Activated CD8-positive, alpha-beta memory T cell treated with anti-CD3 and anti-CD28 coated beads, Interleukin-2, amount 10 ng/mL, durations not matched to agents 7 days and 5 days (primary cell): ENCODE measurements at regions not wholly inside any gene's neighbourhood (a gene's known extent, or its start where the extent isn't known, plus 50 kb on each side); places are given as distances from the start of the nearest gene placed in this dataset.

Experiments
- ATAC-seq: fragments of 150-1000 bp; cut with Tn5 transposase; one replicate; pipeline ENCODE4 v1.10.0; 2021; ENCODE audit warnings: moderate library complexity
- CTCF ChIA-PET: fragments of 350-600 bp; sonication (Branson Sonifier 250); formaldehyde crosslinking; loops from one replicate; lab custom pipeline; 2021; ENCODE audit warnings: antibody characterized with exemption; lab: Charles Lee
- DNase-seq: peaks from one replicate; pipeline ENCODE4 v3.0.0-alpha.2; 2020
- H3K27ac Mint-ChIP-seq: one replicate; pipeline ENCODE4 v1.8.0; 2021; ENCODE audit warnings: mild to moderate bottlenecking, mixed read lengths
- H3K27me3 Mint-ChIP-seq: one replicate; pipeline ENCODE4 v1.8.0; 2021; ENCODE audit warnings: mixed read lengths
- H3K36me3 Mint-ChIP-seq: one replicate; pipeline ENCODE4 v1.8.0; 2021; ENCODE audit warnings: mild to moderate bottlenecking, mixed read lengths
- H3K4me1 Mint-ChIP-seq: one replicate; pipeline ENCODE4 v1.8.0; 2021; ENCODE audit warnings: mixed read lengths
- H3K4me3 Mint-ChIP-seq: one replicate; pipeline ENCODE4 v1.8.0; 2021; ENCODE audit warnings: mild to moderate bottlenecking, moderate library complexity, mixed read lengths
- H3K9me3 Mint-ChIP-seq: one replicate; pipeline ENCODE4 v1.8.0; 2022; ENCODE audit warnings: low read depth, mixed read lengths

DNA sequence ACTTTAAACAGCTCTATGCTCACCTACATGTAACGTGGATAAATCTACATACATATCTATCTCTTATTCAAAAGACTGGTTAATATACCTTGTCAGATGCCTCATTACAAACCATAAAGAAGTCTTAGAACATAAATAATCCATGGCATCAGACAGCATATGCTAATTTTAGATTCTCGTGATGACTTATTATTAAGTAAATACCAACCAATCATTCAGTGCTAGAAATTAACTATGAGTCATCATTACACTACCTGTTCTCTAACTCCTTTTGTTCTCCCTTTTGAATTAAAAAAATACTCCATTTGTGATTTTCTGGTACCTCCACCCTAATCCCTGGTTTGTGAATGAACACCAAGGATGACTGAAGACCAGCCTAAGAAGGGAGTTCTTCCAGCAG lies 754.3 kb upstream of the ARGLU1 start:
- CTCF ChIA-PET = no interaction called here
- Mint-ChIP-seq H3K4me1 (no peaks in the 10 kb centered on the region), H3K27ac (no peak overlapping the region), H3K9me3 (no peaks in the 10 kb centered on the region), H3K36me3 (no peaks in the 10 kb centered on the region), H3K27me3 (no peaks in the 10 kb centered on the region), H3K4me3 (no peak overlapping the region)
- ATAC-seq = no peak
- DNase-seq = no peak

DNA sequence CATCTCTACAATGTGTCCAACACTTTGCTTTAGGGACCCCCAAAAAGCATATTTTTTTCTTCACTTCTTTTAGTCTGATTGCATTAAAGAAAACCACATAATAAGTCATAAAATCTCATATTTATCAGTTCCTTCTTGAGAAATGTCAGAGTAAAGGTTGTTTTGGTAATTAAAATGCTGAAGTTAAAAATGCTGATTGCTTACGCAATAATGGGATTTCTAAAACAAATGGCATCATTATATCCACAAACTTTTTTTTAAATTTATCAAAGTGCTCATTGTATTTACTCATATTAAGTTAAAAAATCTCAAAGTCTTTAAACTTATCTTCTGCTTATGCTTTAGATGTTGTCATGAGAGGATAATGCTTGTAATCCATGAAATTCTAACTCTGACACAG lies 737.2 kb upstream of the ARGLU1 start:
- ATAC-seq (no peak), DNase-seq (no peak)
- Mint-ChIP-seq H3K27ac (no peak overlapping the region), H3K36me3 (no peaks in the 10 kb centered on the region), H3K27me3 (no peaks in the 10 kb centered on the region), H3K4me3 (no peak overlapping the region), H3K4me1 (no peaks in the 10 kb centered on the region), H3K9me3 (peaks cover 2% of the 10 kb centered on the region)
- CTCF ChIA-PET = no interaction called here

DNA sequence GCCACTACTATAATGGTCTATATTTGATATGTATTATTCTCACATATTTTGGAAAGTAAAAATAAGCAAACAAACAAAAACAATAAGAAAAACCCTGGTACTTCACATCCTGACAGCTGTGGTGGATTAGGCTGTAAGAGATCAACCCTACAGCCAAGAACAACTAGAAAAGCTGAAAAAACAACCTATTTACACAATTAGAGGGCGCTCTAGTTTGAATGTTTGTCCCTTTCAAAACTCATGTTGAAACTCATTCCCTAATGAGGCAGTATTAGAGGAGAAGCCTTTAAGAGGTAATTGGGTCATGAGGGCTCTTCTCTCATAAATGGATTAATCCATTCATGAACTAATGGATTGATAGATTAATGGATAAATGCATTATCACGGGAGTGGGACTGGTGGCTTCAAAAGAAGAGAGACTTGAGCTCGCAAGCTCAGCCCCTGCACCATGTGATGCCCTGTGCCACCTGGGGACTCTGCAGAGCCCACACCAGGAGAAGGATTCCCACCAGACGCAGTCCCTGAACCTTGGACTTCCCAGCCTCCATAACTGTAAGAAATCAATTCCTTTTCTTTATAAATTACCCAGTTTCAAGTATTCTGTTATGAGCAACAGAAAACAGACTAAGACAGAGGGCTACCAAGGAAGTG lies 733.9 kb upstream of the ARGLU1 start:
- Mint-ChIP-seq H3K9me3 (no peaks in the 10 kb centered on the region), H3K27me3 (no peaks in the 10 kb centered on the region), H3K27ac (no peak overlapping the region), H3K4me1 (no peaks in the 10 kb centered on the region), H3K36me3 (no peaks in the 10 kb centered on the region), H3K4me3 (no peak overlapping the region)
- CTCF ChIA-PET = no interaction called here
- no peak for ATAC-seq
- no peak for DNase-seq

DNA sequence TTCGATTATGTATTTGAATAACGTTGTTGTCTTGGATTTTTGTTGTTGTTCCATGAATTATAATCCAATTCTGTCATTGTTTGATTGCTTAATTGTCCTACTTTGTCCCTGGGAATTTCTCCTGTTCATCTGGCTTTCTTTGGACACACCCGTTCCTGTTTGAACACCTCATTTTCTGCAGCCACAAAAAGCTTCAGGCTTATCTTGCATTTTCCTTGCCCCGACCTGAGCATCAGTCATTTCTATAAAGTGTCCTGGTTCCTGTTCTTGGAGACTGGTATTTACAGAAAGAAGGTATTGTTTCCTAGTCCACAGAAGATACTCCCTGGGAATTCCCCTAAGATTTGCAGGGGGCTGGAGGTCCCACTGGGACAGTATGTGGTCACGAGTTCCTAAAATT lies 731.8 kb upstream of the ARGLU1 start:
- no peaks in the 10 kb centered on the region for H3K9me3 Mint-ChIP-seq
- H3K4me3 Mint-ChIP-seq = no peak overlapping the region
- no peak overlapping the region for H3K27ac Mint-ChIP-seq
- no peaks in the 10 kb centered on the region for H3K4me1 Mint-ChIP-seq
- CTCF ChIA-PET = no interaction called here
- H3K36me3 Mint-ChIP-seq = no peaks in the 10 kb centered on the region
- ATAC-seq (no peak), DNase-seq (no peak)
- H3K27me3 Mint-ChIP-seq = no peaks in the 10 kb centered on the region

DNA sequence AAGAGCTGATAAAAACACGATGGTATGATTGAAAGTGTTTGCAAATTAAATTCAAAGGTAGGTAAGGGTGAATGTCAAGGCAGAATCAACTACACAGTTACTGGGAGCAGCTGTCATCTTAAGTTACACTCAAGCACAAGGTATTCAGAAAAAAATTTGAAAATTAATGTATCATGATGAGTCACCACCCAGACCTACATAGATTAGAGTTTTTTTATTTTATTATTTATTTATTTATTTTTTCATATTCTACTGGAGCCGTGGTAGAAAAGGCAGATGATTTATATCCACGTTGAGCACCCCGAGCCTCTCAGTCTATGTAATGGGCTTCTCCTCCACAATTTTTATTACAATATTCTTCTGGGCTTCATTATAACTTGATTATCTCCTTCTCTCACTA lies 728.9 kb upstream of the ARGLU1 start:
- CTCF ChIA-PET = no interaction called here
- Mint-ChIP-seq H3K4me3 (no peak overlapping the region), H3K27me3 (no peaks in the 10 kb centered on the region), H3K36me3 (no peaks in the 10 kb centered on the region), H3K9me3 (no peaks in the 10 kb centered on the region), H3K27ac (no peak overlapping the region), H3K4me1 (no peaks in the 10 kb centered on the region)
- no peak for ATAC-seq
- no peak for DNase-seq

DNA sequence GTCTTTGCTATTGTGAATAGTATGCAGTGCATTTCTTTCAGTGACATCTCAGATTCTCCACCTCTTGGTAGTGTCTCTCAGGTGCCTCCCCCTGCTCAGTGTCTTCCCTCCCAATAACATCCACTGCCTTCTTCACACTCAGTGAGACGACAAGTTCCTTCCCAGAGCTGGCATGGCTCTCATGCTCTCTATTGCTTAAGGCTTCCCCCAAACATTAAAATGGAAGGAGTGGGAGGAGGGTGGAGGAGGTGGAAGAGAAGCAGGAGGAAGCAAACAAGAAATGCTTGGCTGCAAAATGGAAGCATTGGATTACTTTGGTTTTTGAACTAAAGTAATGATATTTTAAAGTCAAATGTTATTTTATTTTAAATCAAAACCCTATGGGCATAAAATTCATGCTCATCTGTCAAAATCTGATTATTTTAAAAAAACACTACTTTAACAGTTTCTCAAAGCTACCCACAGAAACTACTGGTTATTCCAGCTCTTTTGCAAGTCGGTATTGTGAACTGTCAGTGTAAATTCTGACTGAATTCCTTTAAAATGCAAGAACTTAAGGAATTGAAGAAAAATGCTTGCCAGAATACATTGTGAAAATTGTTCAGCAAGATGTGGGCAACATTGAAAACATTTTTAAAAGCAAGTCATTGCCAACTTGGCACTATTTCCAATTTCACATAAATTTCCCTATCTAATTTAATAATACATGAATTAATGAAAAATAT lies 727.6 kb upstream of the ARGLU1 start:
- CTCF ChIA-PET = no interaction called here

DNA sequence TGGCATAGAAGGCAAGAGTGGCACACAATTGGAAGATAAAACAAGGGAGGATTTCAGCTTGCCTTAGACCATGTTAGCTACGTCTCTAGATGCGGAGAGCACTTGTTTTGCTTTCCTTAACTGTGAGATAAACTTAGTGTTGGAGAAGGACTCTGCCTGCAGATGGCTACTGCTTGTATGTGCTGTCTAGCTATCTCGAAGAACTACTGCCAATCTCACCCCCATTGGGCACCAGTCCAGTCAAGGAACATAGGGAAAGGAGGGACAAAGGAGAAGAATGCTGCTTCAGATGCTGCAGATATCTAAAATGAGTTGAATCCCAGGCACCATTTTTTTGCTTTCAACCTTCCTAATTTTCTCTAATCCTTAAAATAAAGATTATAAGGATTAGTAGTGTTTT lies 726.0 kb upstream of the ARGLU1 start:
- H3K9me3 Mint-ChIP-seq = peaks cover 3% of the 10 kb centered on the region

More for the DNA sequence above, 727.6 kb upstream of the ARGLU1 start:
- H3K27me3 Mint-ChIP-seq = no peaks in the 10 kb centered on the region
- H3K4me3 Mint-ChIP-seq = no peak overlapping the region
- H3K4me1 Mint-ChIP-seq = no peaks in the 10 kb centered on the region
- no peak for DNase-seq
- no peak overlapping the region for H3K27ac Mint-ChIP-seq
- no peaks in the 10 kb centered on the region for H3K36me3 Mint-ChIP-seq
- H3K9me3 Mint-ChIP-seq = no peaks in the 10 kb centered on the region
- no peak for ATAC-seq

DNA sequence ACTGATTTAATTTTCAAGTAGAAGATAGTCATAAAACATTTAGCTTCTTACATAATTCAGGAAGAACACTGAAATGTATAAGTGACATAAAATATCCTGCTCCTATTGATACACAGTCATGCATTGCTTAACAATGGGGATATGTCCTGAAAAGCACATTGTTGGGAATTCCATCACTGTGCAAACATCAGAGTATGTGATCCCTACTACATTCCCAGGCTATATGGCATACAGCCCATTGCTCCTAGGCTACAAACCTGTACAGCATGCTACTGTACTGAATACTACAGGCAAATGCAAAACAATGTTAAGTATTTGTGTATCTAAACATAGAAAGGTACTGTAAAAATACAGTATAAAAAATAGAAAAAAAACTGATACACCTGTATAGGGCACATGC lies 723.9 kb upstream of the ARGLU1 start:
- Mint-ChIP-seq H3K36me3 (no peaks in the 10 kb centered on the region), H3K27me3 (no peaks in the 10 kb centered on the region), H3K27ac (no peak overlapping the region), H3K9me3 (peaks cover 3% of the 10 kb centered on the region), H3K4me1 (no peaks in the 10 kb centered on the region), H3K4me3 (no peak overlapping the region)
- CTCF ChIA-PET = no interaction called here
- ATAC-seq (no peak), DNase-seq (no peak)

More for the DNA sequence above, 726.0 kb upstream of the ARGLU1 start:
- no peak for DNase-seq
- H3K4me3 Mint-ChIP-seq = no peak overlapping the region
- H3K36me3 Mint-ChIP-seq = no peaks in the 10 kb centered on the region
- CTCF ChIA-PET = no interaction called here
- no peaks in the 10 kb centered on the region for H3K4me1 Mint-ChIP-seq
- no peaks in the 10 kb centered on the region for H3K27me3 Mint-ChIP-seq
- H3K27ac Mint-ChIP-seq = no peak overlapping the region
- no peak for ATAC-seq

DNA sequence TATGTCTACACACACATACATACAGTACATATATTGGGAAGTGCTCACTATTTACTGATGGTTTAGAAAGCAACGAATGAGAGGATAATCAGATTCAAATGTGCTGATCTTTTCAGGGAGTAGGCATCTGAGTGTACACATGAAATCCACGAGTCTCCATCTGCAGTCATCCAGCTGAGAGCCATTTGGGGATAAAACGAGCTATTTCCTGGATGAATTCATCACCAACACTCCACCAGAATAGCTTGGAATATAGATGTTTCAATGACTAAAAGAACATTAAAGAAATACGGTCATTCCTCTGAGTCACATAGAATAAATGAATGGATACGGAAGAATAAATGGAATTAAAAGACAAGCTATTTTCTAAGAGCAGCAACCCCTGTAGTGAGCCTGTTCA lies 721.6 kb upstream of the ARGLU1 start:
- CTCF ChIA-PET = no interaction called here
- no peaks in the 10 kb centered on the region for H3K4me1 Mint-ChIP-seq
- H3K4me3 Mint-ChIP-seq = no peak overlapping the region
- H3K36me3 Mint-ChIP-seq = no peaks in the 10 kb centered on the region
- H3K27ac Mint-ChIP-seq = no peak overlapping the region
- DNase-seq (no peak), ATAC-seq (no peak)
- no peaks in the 10 kb centered on the region for H3K27me3 Mint-ChIP-seq
- H3K9me3 Mint-ChIP-seq = peaks cover 3% of the 10 kb centered on the region

DNA sequence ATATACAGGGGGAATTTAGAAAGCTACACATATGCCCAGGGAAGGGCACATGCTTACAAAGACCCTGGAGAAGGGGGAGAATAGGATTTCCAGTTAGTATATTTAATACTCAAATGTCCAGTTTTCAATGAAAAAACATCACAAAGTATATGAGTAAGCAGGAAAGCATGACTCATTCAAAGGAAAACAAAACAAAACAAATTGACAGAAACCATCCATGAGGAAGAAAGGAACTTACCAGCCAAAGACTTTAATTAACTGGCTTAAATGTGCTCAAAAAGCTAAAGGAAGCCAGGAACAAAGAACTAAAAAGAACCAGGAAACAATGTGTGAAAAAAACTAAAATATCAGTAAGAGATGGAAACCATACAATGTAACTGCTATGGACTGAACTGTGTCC lies 716.2 kb upstream of the ARGLU1 start:
- no peaks in the 10 kb centered on the region for H3K27me3 Mint-ChIP-seq
- H3K27ac Mint-ChIP-seq = no peak overlapping the region
- H3K9me3 Mint-ChIP-seq = peaks cover 13% of the 10 kb centered on the region
- DNase-seq = no peak
- H3K4me1 Mint-ChIP-seq = no peaks in the 10 kb centered on the region
- no peak overlapping the region for H3K4me3 Mint-ChIP-seq
- CTCF ChIA-PET = no interaction called here
- ATAC-seq = no peak
- H3K36me3 Mint-ChIP-seq = no peaks in the 10 kb centered on the region

DNA sequence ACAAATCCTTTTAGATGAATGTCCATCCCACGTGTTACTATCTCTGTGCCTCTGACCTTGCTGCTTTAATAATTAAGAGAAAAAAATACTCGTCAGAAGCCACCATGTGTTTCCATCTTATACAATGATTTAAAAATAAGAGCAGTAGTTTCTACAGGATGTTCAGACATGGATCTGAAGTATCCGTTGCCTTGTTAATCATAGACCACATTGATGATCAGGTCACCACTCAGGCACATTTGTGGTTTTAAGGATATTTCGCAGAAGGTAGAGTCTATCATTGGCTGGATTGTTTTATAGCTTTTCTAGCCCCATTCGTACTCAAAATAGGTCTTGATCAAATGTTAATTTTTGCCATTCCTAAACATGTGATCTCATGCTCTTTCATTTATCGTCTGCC lies 710.0 kb upstream of the ARGLU1 start:
- no peak for ATAC-seq
- CTCF ChIA-PET = no interaction called here
- H3K4me1 Mint-ChIP-seq = no peaks in the 10 kb centered on the region
- peaks cover 8% of the 10 kb centered on the region for H3K9me3 Mint-ChIP-seq
- no peaks in the 10 kb centered on the region for H3K36me3 Mint-ChIP-seq
- H3K4me3 Mint-ChIP-seq = no peak overlapping the region
- H3K27ac Mint-ChIP-seq = no peak overlapping the region
- no peak for DNase-seq
- no peaks in the 10 kb centered on the region for H3K27me3 Mint-ChIP-seq

DNA sequence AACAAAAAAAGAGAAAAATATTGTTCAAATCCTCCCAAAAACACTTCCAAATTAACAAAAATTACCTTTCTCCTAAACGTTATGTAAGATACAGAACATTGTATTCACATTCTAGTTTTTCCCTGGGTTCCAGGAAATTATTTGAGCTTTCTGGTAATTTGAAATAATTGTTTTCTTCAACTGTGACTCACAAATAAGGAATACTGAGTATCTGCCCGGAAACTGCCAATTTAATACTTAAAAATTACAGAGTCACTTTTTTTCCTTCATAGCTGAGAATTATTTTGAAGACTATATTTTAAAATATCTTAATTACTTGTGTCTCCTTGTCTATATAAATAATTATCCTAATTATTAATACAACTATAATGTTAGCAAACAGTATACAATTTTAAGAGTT lies 709.0 kb upstream of the ARGLU1 start:
- CTCF ChIA-PET = no interaction called here
- ATAC-seq (no peak), DNase-seq (no peak)
- Mint-ChIP-seq H3K27ac (no peak overlapping the region), H3K4me1 (no peaks in the 10 kb centered on the region), H3K36me3 (no peaks in the 10 kb centered on the region), H3K27me3 (no peaks in the 10 kb centered on the region), H3K9me3 (peaks cover 8% of the 10 kb centered on the region), H3K4me3 (no peak overlapping the region)

DNA sequence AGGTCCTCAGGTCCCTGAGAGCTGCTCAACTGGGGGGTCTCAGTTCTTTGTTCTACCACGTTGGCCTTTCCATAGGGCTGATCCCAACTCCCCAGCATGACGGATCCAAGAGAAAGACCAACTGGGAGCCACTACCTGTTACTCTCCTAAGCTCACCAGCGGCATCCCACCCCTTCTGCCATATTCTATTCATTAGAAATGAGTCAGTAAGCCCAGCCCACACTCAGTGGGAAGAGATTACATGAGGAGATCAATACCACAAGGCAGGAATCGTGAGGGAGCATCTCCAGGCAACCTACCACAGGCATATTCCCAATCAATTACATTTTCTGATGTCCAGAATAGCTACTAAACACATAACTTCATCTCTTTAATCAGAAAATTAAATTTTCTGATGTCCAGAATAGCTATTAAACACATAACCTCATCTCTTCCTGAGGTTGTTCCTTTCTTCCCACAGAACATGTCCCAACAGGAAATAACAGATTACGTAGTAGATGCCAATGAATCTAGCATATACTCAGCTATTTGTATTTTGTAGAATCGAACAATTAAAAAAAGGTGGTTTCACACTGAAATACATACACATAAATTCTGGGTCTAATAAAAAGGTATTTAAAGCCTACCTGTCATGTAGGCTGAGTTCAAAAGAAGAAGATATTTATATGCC lies 708.1 kb upstream of the ARGLU1 start:
- Mint-ChIP-seq H3K9me3 (peaks cover 5% of the 10 kb centered on the region), H3K4me3 (no peak overlapping the region), H3K4me1 (no peaks in the 10 kb centered on the region), H3K27ac (no peak overlapping the region), H3K27me3 (no peaks in the 10 kb centered on the region), H3K36me3 (no peaks in the 10 kb centered on the region)
- CTCF ChIA-PET = no interaction called here
- no peak for DNase-seq
- no peak for ATAC-seq

DNA sequence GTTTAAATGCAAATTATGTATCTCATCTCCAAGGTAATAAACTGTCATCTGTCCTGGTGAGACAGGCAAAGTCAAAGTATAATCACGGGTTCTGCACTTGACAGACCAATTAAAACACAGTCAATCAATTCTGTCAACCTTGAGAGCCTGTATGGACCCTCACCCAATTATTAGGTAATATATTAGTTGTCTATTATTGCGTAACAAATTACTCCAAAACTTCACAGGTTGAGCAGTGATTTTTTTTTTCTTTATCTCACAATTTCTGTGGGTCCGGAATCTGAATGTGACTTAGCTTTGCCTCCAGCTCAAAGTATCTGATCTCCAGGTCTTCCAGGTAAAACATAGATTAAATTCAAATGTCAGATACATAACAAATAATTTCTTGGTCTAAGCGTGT lies 707.4 kb upstream of the ARGLU1 start:
- H3K36me3 Mint-ChIP-seq = no peaks in the 10 kb centered on the region
- ATAC-seq (no peak), DNase-seq (no peak)
- peaks cover 4% of the 10 kb centered on the region for H3K9me3 Mint-ChIP-seq
- no peaks in the 10 kb centered on the region for H3K4me1 Mint-ChIP-seq
- CTCF ChIA-PET = no interaction called here
- no peaks in the 10 kb centered on the region for H3K27me3 Mint-ChIP-seq
- H3K27ac Mint-ChIP-seq = no peak overlapping the region
- no peak overlapping the region for H3K4me3 Mint-ChIP-seq
